ENCODE measurements at regions not wholly inside any gene's neighbourhood (a gene's known extent, or its start where the extent isn't known, plus 50 kb on each side); places are given as distances from the start of the nearest gene placed in this dataset.

- Histone ChIP-seq H3K4me2 (ENCODE audit: control insufficient read depth, extremely low read depth, insufficient read depth, low read depth, low read length) (no peak overlapping the region), H3K9me1 (ENCODE audit: control insufficient read depth, extremely low read depth, insufficient read depth, low read length) (no peaks in the 10 kb centered on the region), H4K20me1 (ENCODE audit: control insufficient read depth, extremely low read depth, insufficient read depth, low read length) (no peaks in the 10 kb centered on the region), H3K36me3 (ENCODE audit: control insufficient read depth in 2 of 2, extremely low read depth in 1 of 2, insufficient read depth in 2 of 2, low read length in 2 of 2) (no peaks in the 10 kb centered on the region), H3K27ac (ENCODE audit: control insufficient read depth, insufficient read depth, low read length) (no peak overlapping the region), H3K9ac (ENCODE audit: control insufficient read depth, extremely low read depth, insufficient read depth, low read length) (no peak overlapping the region), H3K79me2 (ENCODE audit: control insufficient read depth, insufficient read depth, low read length) (no peaks in the 10 kb centered on the region), H3K27me3 (ENCODE audit: control insufficient read depth, extremely low read depth, insufficient read depth, low read length) (no peaks in the 10 kb centered on the region), H3K4me3 (ENCODE audit: control insufficient read depth in 2 of 3, extremely low read depth in 1 of 3, insufficient read depth in 2 of 3, low read depth in 1 of 3, low read length in 3 of 3) (no peak overlapping the region), H3K9me3 (ENCODE audit: control insufficient read depth, low read depth, low read length) (no peaks in the 10 kb centered on the region), H3K4me1 (ENCODE audit: control insufficient read depth, extremely low read depth, insufficient read depth, low read length) (no peaks in the 10 kb centered on the region), H2AFZ (ENCODE audit: control insufficient read depth, low read length) (no peak overlapping the region)
- FAIRE-seq (no peak), DNase-seq (ENCODE audit: low read depth, low spot score) (no peak)
- dilution Hi-C loops (cut with MboI; ENCODE audit: extremely low pct_ligation_motif_present, low sequenced_read_pairs), result no loop called here
- TF ChIP-seq CTCF (optimal IDR thresholded peaks at IDR 0.05 in 1 of 3, IDR thresholded peaks at IDR 0.05 in 1 of 3, conservative IDR thresholded peaks at IDR 0.05 in 1 of 3; ENCODE audit: extremely low read depth in 1 of 3, insufficient read depth in 2 of 3, low read length in 3 of 3) (no peak), EZH2 (IDR thresholded peaks at IDR 0.05; ENCODE audit: low read length) (no peak)
Observed at GRCh38 chr13:99663908-99664307, 162.6 kb downstream of the TM9SF2 start.

GRCh38 chr13:99663185-99663825 is 162.0 kb downstream of the TM9SF2 start:
- no peaks in the 10 kb centered on the region for H3K9me1 ChIP-seq (ENCODE audit: control insufficient read depth, extremely low read depth, insufficient read depth, low read length)
- no peaks in the 10 kb centered on the region for H4K20me1 ChIP-seq (ENCODE audit: control insufficient read depth, extremely low read depth, insufficient read depth, low read length)
- H3K27me3 ChIP-seq (ENCODE audit: control insufficient read depth, extremely low read depth, insufficient read depth, low read length), result no peaks in the 10 kb centered on the region
- H3K4me1 ChIP-seq (ENCODE audit: control insufficient read depth, extremely low read depth, insufficient read depth, low read length), result no peaks in the 10 kb centered on the region
- no peaks in the 10 kb centered on the region for H3K36me3 ChIP-seq (ENCODE audit: control insufficient read depth in 2 of 2, extremely low read depth in 1 of 2, insufficient read depth in 2 of 2, low read length in 2 of 2)
- H3K9me3 ChIP-seq (ENCODE audit: control insufficient read depth, low read depth, low read length), result no peaks in the 10 kb centered on the region
- dilution Hi-C loops (cut with MboI; ENCODE audit: extremely low pct_ligation_motif_present, low sequenced_read_pairs), result no loop called here
- H3K27ac ChIP-seq (ENCODE audit: control insufficient read depth, insufficient read depth, low read length), result no peak overlapping the region
- FAIRE-seq (no peak), DNase-seq (ENCODE audit: low read depth, low spot score) (no peak)
- H3K4me2 ChIP-seq (ENCODE audit: control insufficient read depth, extremely low read depth, insufficient read depth, low read depth, low read length), result no peak overlapping the region
- no peak for TF ChIP-seq CTCF (optimal IDR thresholded peaks at IDR 0.05 in 1 of 3, IDR thresholded peaks at IDR 0.05 in 1 of 3, conservative IDR thresholded peaks at IDR 0.05 in 1 of 3; ENCODE audit: extremely low read depth in 1 of 3, insufficient read depth in 2 of 3, low read length in 3 of 3)
- TF ChIP-seq EZH2 (IDR thresholded peaks at IDR 0.05; ENCODE audit: low read length), result no peak
- H3K79me2 ChIP-seq (ENCODE audit: control insufficient read depth, insufficient read depth, low read length), result no peaks in the 10 kb centered on the region
- no peak overlapping the region for H3K4me3 ChIP-seq (ENCODE audit: control insufficient read depth in 2 of 3, extremely low read depth in 1 of 3, insufficient read depth in 2 of 3, low read depth in 1 of 3, low read length in 3 of 3)
- H3K9ac ChIP-seq (ENCODE audit: control insufficient read depth, extremely low read depth, insufficient read depth, low read length), result no peak overlapping the region
- H2AFZ ChIP-seq (ENCODE audit: control insufficient read depth, low read length), result no peak overlapping the region
